Gastroesophageal sphincter (tissue), 4 donors: ENCODE measurements at regions not wholly inside any gene's neighbourhood (a gene's known extent, or its start where the extent isn't known, plus 50 kb on each side); places are given as distances from the start of the nearest gene placed in this dataset.

ENCODE experiments used
- ATAC-seq: fragments of 150-250 bp; one replicate; pipeline ENCODE4 v1.9.1; 2016; ENCODE audit warnings: mild to moderate bottlenecking, moderate library complexity
- H3K27ac ChIP-seq, 4 donors: fragments of 200-600 bp; sonication (generic) in 3 of 4; 1 replicate in 3 of 4; 2 replicates in 1 of 4; pipeline ENCODE4 v1.5.1; 2016 to 2019
- H3K27me3 ChIP-seq: fragments of 200-600 bp; sonication (generic); one replicate; pipeline ENCODE4 v1.5.1; 2019
- H3K36me3 ChIP-seq, 2 donors: fragments of 200-600 bp; sonication (generic); one replicate each; pipeline ENCODE4 v1.5.1; 2019; ENCODE audit warnings: control low read depth in 1 of 2
- H3K4me1 ChIP-seq, 3 donors: fragments of 200-600 bp; sonication (generic); 1 replicate in 2 of 3; 2 replicates in 1 of 3; pipeline ENCODE4 v1.5.1; 2016 to 2019; ENCODE audit warnings: control low read depth in 2 of 3
- H3K4me3 ChIP-seq, 2 donors: fragments of 200-600 bp; sonication (generic); one replicate each; pipeline ENCODE4 v1.5.1; 2019; ENCODE audit warnings: mild to moderate bottlenecking in 1 of 2, moderate library complexity in 1 of 2
- H3K9me3 ChIP-seq, 3 donors: fragments of 200-600 bp; sonication (generic); one replicate each; pipeline ENCODE4 v1.5.1; 2017 to 2019; ENCODE audit warnings: control low read depth in 2 of 3
- EP300 ChIP-seq: sonication (generic); formaldehyde crosslinking; IDR thresholded peaks from one replicate; pipeline ENCODE4 v1.6.1; 2017; ENCODE audit warnings: antibody characterized with exemption, mild to moderate bottlenecking
- POLR2A ChIP-seq, 2 donors: fragments of 450-650 bp; IDR thresholded peaks; one replicate each; pipeline ENCODE4 v1.6.1; 2017; ENCODE audit warnings: antibody characterized with exemption in 2 of 2, mild to moderate bottlenecking in 2 of 2, moderate library complexity in 1 of 2
- POLR2AphosphoS5 ChIP-seq: sonication (generic); formaldehyde crosslinking; IDR thresholded peaks from one replicate; pipeline ENCODE4 v1.6.1; 2017; ENCODE audit warnings: antibody characterized with exemption
- WGBS, 2 donors: methylation state at CpG; one replicate each; pipeline ENCODE4 v1.1.5; 2018; ENCODE audit warnings: low coverage in 1 of 2; 5-methylcytosine and 5-hydroxymethylcytosine counted together
- TF ChIP-seq, protein P1 (sequence below), 4 experiments: fragments of 200-600 bp in 2 of 4; fragments of 450-650 bp in 2 of 4; sonication (generic) in 1 of 4; IDR thresholded peaks; one replicate each; pipeline ENCODE4 v1.5.1; 2017 to 2019; ENCODE audit warnings: antibody characterized with exemption in 4 of 4, mild to moderate bottlenecking in 2 of 4, moderate library complexity in 2 of 4

DNA sequence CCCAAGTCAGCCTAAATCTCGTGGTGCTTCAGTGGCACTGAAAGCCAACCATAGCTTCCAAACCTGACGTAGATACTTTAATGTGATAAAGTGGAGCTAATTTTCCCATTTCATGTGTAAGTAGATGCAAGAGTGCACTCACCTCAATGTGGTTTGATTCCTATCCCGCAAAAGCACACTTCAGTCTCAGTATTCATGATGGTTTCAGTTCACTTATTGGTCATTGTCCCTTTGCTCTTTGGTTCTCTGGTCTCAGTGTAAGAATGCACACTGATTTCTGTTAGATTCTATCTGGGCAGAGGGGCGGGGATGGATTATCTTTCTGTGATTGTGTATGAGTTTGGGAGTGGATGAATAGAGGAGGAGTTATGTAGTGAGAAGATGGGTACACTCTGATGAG lies 340.6 kb downstream of the KCNRG start:
- Histone ChIP-seq H3K27me3 (no peaks in the 10 kb centered on the region), H3K4me1 (peaks cover 12 to 45% (median 14%) of the 10 kb centered on the region in 3 donors), H3K4me3 (no peak overlapping the region), H3K27ac (no peak overlapping the region), H3K9me3 (no peaks in the 10 kb centered on the region), H3K36me3 (no peaks in the 10 kb centered on the region)
- TF ChIP-seq EP300, result no peak
- TF ChIP-seq, protein P1, sequence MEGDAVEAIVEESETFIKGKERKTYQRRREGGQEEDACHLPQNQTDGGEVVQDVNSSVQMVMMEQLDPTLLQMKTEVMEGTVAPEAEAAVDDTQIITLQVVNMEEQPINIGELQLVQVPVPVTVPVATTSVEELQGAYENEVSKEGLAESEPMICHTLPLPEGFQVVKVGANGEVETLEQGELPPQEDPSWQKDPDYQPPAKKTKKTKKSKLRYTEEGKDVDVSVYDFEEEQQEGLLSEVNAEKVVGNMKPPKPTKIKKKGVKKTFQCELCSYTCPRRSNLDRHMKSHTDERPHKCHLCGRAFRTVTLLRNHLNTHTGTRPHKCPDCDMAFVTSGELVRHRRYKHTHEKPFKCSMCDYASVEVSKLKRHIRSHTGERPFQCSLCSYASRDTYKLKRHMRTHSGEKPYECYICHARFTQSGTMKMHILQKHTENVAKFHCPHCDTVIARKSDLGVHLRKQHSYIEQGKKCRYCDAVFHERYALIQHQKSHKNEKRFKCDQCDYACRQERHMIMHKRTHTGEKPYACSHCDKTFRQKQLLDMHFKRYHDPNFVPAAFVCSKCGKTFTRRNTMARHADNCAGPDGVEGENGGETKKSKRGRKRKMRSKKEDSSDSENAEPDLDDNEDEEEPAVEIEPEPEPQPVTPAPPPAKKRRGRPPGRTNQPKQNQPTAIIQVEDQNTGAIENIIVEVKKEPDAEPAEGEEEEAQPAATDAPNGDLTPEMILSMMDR (IDR thresholded peaks at IDR 0.05), result no peak
- TF ChIP-seq POLR2A (IDR thresholded peaks at IDR 0.05), result no peak
- no peak for TF ChIP-seq POLR2AphosphoS5
- WGBS, 2 donors, result 94 to 100% methylated on average over 3 to 4 of the region's 4 CpGs
- no peak for ATAC-seq

DNA sequence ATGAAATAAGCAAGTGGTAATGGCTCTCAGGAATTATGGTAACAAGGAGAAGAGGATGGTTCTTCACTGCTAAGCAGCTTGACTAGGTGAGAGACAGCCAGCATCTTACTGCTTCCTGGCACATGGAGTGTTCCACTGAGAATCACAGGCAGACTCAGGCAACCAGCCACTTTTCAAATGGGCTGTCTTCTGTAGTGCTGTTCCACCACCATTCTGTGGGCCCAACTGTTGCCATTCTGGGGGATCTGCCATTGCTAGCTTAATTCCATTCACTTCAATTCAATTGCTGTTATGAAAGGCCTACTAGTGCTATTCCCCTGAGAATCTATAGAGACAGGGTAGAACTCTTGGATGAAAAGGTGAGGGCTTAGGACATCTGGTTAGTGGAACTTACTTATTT lies 341.9 kb downstream of the KCNRG start:
- H3K4me3 ChIP-seq, result no peak overlapping the region
- no peaks in the 10 kb centered on the region for H3K9me3 ChIP-seq
- ATAC-seq, result no peak
- H3K36me3 ChIP-seq, result no peaks in the 10 kb centered on the region
- H3K27ac ChIP-seq, result peak overlapping the region in 1 of 4 donors; percentile 72
- no peaks in the 10 kb centered on the region for H3K27me3 ChIP-seq
- peaks cover 12 to 45% (median 14%) of the 10 kb centered on the region in 3 donors for H3K4me1 ChIP-seq
- TF ChIP-seq EP300, result no peak
- no peak for TF ChIP-seq POLR2A (IDR thresholded peaks at IDR 0.05)
- TF ChIP-seq, protein P1 (IDR thresholded peaks at IDR 0.05), result no peak
- no peak for TF ChIP-seq POLR2AphosphoS5

DNA sequence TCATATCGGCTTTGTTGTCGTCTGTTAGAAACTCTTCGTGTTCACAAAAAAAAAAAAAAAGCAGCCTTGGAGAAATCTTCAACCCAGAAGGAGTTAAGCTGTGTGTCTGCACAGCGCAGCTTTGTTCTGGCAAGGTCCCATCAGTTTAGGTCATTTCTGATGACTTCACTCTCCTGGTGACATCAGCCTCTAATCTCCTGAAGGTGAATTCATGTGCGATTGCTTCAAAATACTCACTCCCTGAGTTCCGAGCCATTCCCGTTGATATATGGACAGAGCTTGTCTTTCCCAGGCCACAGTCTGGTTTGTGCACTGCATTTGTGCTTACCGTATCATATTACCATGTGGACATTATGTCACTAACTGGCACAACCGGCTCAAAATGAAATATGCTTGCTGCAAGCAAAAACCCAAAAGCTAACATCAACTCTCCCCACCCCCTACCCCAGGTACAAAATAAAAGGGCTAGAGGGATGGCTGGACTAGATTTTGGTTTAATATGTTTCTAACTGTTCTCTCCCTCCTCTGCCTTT lies 342.4 kb downstream of the KCNRG start:
- no peak for TF ChIP-seq EP300
- no peak for TF ChIP-seq POLR2A (IDR thresholded peaks at IDR 0.05)
- TF ChIP-seq, protein P1 (IDR thresholded peaks at IDR 0.05), result no peak
- peak; percentile 54 for TF ChIP-seq POLR2AphosphoS5
- peak; percentile 46 for ATAC-seq
- no peaks in the 10 kb centered on the region for H3K9me3 ChIP-seq
- peak overlapping the region; percentile 31 to 72 (median 50) for H3K27ac ChIP-seq
- no peaks in the 10 kb centered on the region for H3K27me3 ChIP-seq
- WGBS, 2 donors, result 19 to 50% methylated on average over 5 to 9 of the region's 9 CpGs
- H3K36me3 ChIP-seq, result no peaks in the 10 kb centered on the region
- H3K4me1 ChIP-seq, result peaks cover 12 to 45% (median 14%) of the 10 kb centered on the region in 3 donors
- H3K4me3 ChIP-seq, result no peak overlapping the region

DNA sequence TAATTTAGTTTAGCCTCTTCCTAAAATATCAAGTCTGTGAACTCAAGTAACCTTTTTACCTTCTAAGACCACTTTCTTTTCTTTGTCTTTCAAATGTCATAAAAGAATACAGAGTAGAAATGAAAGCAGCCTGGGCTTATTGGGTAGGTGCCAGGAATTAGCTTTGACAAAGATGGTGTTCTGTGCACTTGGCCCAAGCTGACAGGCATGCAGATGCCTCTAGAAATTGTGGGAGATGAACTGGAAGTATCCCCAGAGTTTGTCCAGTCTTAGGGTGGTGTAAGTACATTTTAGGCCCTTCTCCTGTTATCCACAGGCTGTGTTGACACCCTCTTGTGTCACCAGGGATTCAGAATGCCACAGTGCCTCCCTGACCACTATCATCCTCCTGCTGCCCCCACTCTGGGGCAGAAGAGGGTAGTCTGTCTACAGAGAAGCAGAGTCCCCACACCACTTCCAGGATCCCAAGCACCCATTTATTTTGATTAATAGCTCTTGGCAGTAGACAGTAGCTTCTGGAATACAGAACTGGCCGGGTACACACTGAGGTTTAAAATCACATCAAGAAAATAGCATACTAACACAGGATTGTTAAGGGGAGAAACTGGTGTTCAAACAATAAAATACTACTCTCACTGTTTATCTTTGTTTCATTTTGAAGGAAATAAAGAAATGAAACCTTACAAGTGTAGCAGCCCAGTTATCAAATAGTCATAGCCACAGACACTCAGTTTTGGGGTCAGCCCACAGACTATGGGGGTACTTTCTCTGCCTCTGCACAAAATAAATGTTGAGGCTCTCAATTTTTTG lies 343.2 kb downstream of the KCNRG start:
- Histone ChIP-seq H3K4me1 (peaks cover 12 to 39% (median 14%) of the 10 kb centered on the region in 3 donors), H3K36me3 (no peaks in the 10 kb centered on the region), H3K9me3 (no peaks in the 10 kb centered on the region), H3K27me3 (no peaks in the 10 kb centered on the region), H3K27ac (peak overlapping the region; percentile 31 to 72 (median 50)), H3K4me3 (no peak overlapping the region)
- no peak for ATAC-seq
- TF ChIP-seq POLR2AphosphoS5, result no peak
- TF ChIP-seq, protein P1 (IDR thresholded peaks at IDR 0.05), result no peak
- no peak for TF ChIP-seq EP300
- 0 to 22% methylated on average over 1 of the region's 1 CpG for WGBS, 2 donors

DNA sequence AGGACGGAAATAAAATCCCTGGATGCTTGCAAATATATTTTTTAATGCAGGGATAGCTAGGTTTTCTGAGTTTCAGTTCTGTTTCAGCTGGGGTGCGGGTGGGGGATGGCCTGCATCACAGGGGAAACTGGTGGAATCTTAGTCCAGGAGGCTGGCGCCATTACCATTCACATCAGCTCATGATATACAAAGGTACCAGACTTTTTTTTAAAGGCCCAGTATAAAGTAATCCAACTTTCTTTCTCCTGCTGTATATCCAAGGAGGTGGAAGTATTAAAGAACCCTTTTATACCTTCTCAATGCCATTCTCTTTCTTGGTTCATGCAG lies 343.8 kb downstream of the KCNRG start:
- ATAC-seq, result no peak
- no peak for TF ChIP-seq EP300

More for the DNA sequence above, 343.8 kb downstream of the KCNRG start:
- H3K36me3 ChIP-seq, result no peaks in the 10 kb centered on the region
- 75 to 92% methylated on average over 2 to 3 of the region's 3 CpGs for WGBS, 2 donors
- H3K4me3 ChIP-seq, result no peak overlapping the region
- no peaks in the 10 kb centered on the region for H3K9me3 ChIP-seq
- H3K27me3 ChIP-seq, result no peaks in the 10 kb centered on the region
- peaks cover 12 to 33% (median 13%) of the 10 kb centered on the region in 3 donors for H3K4me1 ChIP-seq
- H3K27ac ChIP-seq, result peak overlapping the region in 2 of 4 donors; percentile 53 to 72
